ENCODE measurements at regions not wholly inside any gene's neighbourhood (a gene's known extent, or its start where the extent isn't known, plus 50 kb on each side); places are given as distances from the start of the nearest gene placed in this dataset.
"Not testable (repeated sequence)": the region's sequence is repeated elsewhere in the genome, so short reads cannot be mapped to it uniquely, and the experiment has no call there.

DNA sequence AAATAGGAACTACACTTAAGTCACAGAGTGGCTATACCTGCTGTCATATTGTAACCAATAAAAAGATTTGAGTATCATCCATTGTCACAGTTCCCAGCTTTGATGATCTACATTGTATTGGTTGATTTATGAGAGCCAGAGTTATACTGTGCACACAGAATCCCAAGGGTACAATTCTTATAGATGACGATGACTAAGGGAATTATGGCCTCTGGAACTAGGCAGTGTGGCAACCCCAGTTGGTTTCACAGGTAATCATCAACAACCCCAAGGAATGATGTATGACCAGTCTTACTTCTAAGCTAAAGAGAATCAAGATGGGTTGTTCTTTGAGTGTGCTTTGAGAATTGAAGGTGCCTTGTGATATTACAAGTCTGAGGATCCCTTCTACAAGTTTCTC, 217.3 kb downstream of the ETAA1 start:
- Histone ChIP-seq H2AFZ (ENCODE audit: low read length) (no peak overlapping the region), H3F3A (ENCODE audit: insufficient read depth, low read length) (no peaks in the 10 kb centered on the region)

DNA sequence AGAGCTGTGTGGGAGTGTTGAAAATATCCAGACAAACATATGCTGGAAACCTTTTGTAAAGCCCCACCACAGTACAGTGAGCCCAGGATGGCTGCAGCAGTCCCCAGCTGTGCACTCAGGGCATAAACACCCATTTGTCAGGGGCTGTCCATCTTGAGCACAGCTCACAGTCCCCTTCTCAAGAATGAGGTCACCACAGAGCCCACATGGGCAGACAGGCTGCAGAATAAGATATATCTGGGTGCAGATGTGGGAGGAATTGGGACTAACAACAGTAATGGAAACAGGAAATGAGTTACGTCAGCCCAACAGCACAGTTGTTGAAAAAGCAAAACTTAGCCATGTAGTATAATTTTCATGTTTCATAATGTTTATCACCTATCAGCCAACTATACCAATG, 219.6 kb downstream of the ETAA1 start:
- TF ChIP-seq, protein P1, sequence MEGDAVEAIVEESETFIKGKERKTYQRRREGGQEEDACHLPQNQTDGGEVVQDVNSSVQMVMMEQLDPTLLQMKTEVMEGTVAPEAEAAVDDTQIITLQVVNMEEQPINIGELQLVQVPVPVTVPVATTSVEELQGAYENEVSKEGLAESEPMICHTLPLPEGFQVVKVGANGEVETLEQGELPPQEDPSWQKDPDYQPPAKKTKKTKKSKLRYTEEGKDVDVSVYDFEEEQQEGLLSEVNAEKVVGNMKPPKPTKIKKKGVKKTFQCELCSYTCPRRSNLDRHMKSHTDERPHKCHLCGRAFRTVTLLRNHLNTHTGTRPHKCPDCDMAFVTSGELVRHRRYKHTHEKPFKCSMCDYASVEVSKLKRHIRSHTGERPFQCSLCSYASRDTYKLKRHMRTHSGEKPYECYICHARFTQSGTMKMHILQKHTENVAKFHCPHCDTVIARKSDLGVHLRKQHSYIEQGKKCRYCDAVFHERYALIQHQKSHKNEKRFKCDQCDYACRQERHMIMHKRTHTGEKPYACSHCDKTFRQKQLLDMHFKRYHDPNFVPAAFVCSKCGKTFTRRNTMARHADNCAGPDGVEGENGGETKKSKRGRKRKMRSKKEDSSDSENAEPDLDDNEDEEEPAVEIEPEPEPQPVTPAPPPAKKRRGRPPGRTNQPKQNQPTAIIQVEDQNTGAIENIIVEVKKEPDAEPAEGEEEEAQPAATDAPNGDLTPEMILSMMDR (IDR thresholded peaks at IDR 0.05; ENCODE audit: low read length), result no peak
- TF ChIP-seq EZH2 (IDR thresholded peaks at IDR 0.05; ENCODE audit: borderline replicate concordance, low read length), result no peak
- H3K27me3 ChIP-seq (ENCODE audit: insufficient read depth, low read length), result no peaks in the 10 kb centered on the region
- no peaks in the 10 kb centered on the region for H3K79me2 ChIP-seq (ENCODE audit: insufficient read depth, low read length)
- H3K4me3 ChIP-seq (ENCODE audit: low read depth, low read length, poor library complexity, severe bottlenecking), result no peak overlapping the region
- no peak overlapping the region for H3K9ac ChIP-seq (ENCODE audit: low read length)
- H3K4me1 ChIP-seq (ENCODE audit: insufficient read depth, low read length, severe bottlenecking), result no peaks in the 10 kb centered on the region
- no peaks in the 10 kb centered on the region for H3K9me3 ChIP-seq (ENCODE audit: low read length)
- H3K27ac ChIP-seq (ENCODE audit: low read depth, low read length, poor library complexity, severe bottlenecking), result no peak overlapping the region
- H2AFZ ChIP-seq (ENCODE audit: low read length), result no peak overlapping the region
- H3F3A ChIP-seq (ENCODE audit: insufficient read depth, low read length), result no peaks in the 10 kb centered on the region
- H3K36me3 ChIP-seq (ENCODE audit: insufficient read depth, low read length), result no peaks in the 10 kb centered on the region
- H4K20me1 ChIP-seq (ENCODE audit: insufficient read depth, low read length), result no peaks in the 10 kb centered on the region
- no peaks in the 10 kb centered on the region for H3K9me2 ChIP-seq (ENCODE audit: low read depth, low read length)
- H3K4me2 ChIP-seq (ENCODE audit: low read length), result no peak overlapping the region

More for the DNA sequence above, 217.3 kb downstream of the ETAA1 start:
- Histone ChIP-seq H3K4me1 (ENCODE audit: insufficient read depth, low read length, severe bottlenecking) (no peaks in the 10 kb centered on the region), H3K27ac (ENCODE audit: low read depth, low read length, poor library complexity, severe bottlenecking) (no peak overlapping the region), H3K9ac (ENCODE audit: low read length) (no peak overlapping the region), H3K79me2 (ENCODE audit: insufficient read depth, low read length) (no peaks in the 10 kb centered on the region), H3K36me3 (ENCODE audit: insufficient read depth, low read length) (no peaks in the 10 kb centered on the region), H3K9me3 (ENCODE audit: low read length) (no peaks in the 10 kb centered on the region), H3K27me3 (ENCODE audit: insufficient read depth, low read length) (no peaks in the 10 kb centered on the region), H3K9me2 (ENCODE audit: low read depth, low read length) (no peaks in the 10 kb centered on the region), H3K4me2 (ENCODE audit: low read length) (no peak overlapping the region), H4K20me1 (ENCODE audit: insufficient read depth, low read length) (no peaks in the 10 kb centered on the region), H3K4me3 (ENCODE audit: low read depth, low read length, poor library complexity, severe bottlenecking) (no peak overlapping the region)
- TF ChIP-seq, protein P1 (IDR thresholded peaks at IDR 0.05; ENCODE audit: low read length), result no peak

DNA sequence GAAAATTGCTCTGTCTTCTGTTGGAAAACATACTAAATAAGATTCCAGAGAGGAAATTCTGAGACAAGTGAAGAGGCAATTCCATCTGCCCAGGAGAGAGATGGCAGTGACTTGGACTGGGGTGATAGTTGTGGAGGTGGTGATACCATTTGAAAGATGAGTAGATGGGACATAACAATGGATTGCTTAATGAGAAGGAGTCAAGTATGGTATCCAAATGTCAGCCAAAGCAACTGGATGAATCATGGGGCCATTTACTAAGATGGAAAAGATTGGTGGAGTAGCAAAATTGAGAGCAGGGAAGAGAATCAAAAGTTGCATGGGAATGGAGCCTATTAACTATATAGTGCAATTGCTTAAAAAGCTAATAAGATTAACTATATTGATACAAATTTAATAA, 222.1 kb downstream of the ETAA1 start:
- TF ChIP-seq, protein P1 (IDR thresholded peaks at IDR 0.05; ENCODE audit: low read length), result no peak
- no peak for TF ChIP-seq EZH2 (IDR thresholded peaks at IDR 0.05; ENCODE audit: borderline replicate concordance, low read length)

DNA sequence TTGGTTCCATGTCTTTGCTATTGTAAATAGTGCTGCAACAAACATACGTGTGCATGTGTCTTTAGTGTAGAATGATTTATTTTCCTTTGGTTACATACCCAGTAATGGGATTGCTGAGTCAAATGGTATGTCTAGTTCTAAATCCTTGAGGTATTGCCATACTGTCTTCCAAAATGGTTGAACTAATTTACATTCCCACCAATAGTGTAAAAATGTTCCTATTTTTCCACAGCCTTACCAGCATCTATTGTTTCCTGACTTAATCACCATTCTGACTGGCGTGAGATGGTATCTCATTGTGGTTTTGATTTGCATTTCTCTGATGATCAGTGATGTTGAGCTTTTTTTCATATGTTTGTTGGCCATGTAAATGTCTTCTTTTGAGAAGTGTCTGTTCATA, 226.6 kb downstream of the ETAA1 start:
- not testable (repeated sequence) for H4K20me1 ChIP-seq (ENCODE audit: insufficient read depth, low read length); H3K27ac ChIP-seq (ENCODE audit: low read depth, low read length, poor library complexity, severe bottlenecking); H3K9me3 ChIP-seq (ENCODE audit: low read length); H3K4me2 ChIP-seq (ENCODE audit: low read length); H3K4me3 ChIP-seq (ENCODE audit: low read depth, low read length, poor library complexity, severe bottlenecking); H3F3A ChIP-seq (ENCODE audit: insufficient read depth, low read length); H3K79me2 ChIP-seq (ENCODE audit: insufficient read depth, low read length); H3K9ac ChIP-seq (ENCODE audit: low read length); H3K27me3 ChIP-seq (ENCODE audit: insufficient read depth, low read length); H3K4me1 ChIP-seq (ENCODE audit: insufficient read depth, low read length, severe bottlenecking); H3K36me3 ChIP-seq (ENCODE audit: insufficient read depth, low read length); H3K9me2 ChIP-seq (ENCODE audit: low read depth, low read length); H2AFZ ChIP-seq (ENCODE audit: low read length)

More for the DNA sequence above, 222.1 kb downstream of the ETAA1 start:
- H3K9me2 ChIP-seq (ENCODE audit: low read depth, low read length), result no peaks in the 10 kb centered on the region
- H3F3A ChIP-seq (ENCODE audit: insufficient read depth, low read length), result no peaks in the 10 kb centered on the region
- no peaks in the 10 kb centered on the region for H3K9me3 ChIP-seq (ENCODE audit: low read length)
- no peak overlapping the region for H2AFZ ChIP-seq (ENCODE audit: low read length)
- H3K4me2 ChIP-seq (ENCODE audit: low read length), result no peak overlapping the region
- H4K20me1 ChIP-seq (ENCODE audit: insufficient read depth, low read length), result no peaks in the 10 kb centered on the region
- H3K27ac ChIP-seq (ENCODE audit: low read depth, low read length, poor library complexity, severe bottlenecking), result no peak overlapping the region
- H3K4me1 ChIP-seq (ENCODE audit: insufficient read depth, low read length, severe bottlenecking), result no peaks in the 10 kb centered on the region
- no peak overlapping the region for H3K9ac ChIP-seq (ENCODE audit: low read length)
- H3K4me3 ChIP-seq (ENCODE audit: low read depth, low read length, poor library complexity, severe bottlenecking), result no peak overlapping the region
- no peaks in the 10 kb centered on the region for H3K79me2 ChIP-seq (ENCODE audit: insufficient read depth, low read length)
- no peaks in the 10 kb centered on the region for H3K27me3 ChIP-seq (ENCODE audit: insufficient read depth, low read length)
- no peaks in the 10 kb centered on the region for H3K36me3 ChIP-seq (ENCODE audit: insufficient read depth, low read length)

All from OCI-LY1 (cell line).